ENCODE measurements at regions not wholly inside any gene's neighbourhood (a gene's known extent, or its start where the extent isn't known, plus 50 kb on each side); places are given as distances from the start of the nearest gene placed in this dataset.

DNA sequence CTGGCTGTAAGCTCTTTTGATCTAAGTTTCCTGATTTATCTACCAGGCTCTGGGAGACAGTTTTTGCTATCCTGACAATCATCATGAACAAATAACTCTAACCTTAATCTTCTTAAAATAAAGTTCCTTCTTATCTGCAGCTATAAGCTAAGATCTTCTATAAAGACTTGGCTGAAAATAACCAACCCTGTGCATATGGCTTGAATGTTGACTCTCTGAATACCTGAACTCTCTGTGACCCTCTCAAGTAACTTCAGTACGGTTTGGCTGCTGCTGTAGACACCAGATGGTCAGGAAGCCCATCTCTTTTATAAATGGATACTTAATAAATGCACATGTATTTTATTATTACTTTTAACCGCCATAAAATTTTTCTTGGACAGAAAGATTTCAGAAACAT is 412.4 kb upstream of the CBLB start:
- TF ChIP-seq, protein P1, sequence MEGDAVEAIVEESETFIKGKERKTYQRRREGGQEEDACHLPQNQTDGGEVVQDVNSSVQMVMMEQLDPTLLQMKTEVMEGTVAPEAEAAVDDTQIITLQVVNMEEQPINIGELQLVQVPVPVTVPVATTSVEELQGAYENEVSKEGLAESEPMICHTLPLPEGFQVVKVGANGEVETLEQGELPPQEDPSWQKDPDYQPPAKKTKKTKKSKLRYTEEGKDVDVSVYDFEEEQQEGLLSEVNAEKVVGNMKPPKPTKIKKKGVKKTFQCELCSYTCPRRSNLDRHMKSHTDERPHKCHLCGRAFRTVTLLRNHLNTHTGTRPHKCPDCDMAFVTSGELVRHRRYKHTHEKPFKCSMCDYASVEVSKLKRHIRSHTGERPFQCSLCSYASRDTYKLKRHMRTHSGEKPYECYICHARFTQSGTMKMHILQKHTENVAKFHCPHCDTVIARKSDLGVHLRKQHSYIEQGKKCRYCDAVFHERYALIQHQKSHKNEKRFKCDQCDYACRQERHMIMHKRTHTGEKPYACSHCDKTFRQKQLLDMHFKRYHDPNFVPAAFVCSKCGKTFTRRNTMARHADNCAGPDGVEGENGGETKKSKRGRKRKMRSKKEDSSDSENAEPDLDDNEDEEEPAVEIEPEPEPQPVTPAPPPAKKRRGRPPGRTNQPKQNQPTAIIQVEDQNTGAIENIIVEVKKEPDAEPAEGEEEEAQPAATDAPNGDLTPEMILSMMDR (IDR thresholded peaks at IDR 0.05): no peak
- no peak for TF ChIP-seq POLR2A (IDR thresholded peaks at IDR 0.05)
